ENCODE measurements at regions not wholly inside any gene's neighbourhood (a gene's known extent, or its start where the extent isn't known, plus 50 kb on each side); places are given as distances from the start of the nearest gene placed in this dataset.
A peak's percentile ranks its signal among the peaks of the same experiment; 100 is the strongest.

DNA sequence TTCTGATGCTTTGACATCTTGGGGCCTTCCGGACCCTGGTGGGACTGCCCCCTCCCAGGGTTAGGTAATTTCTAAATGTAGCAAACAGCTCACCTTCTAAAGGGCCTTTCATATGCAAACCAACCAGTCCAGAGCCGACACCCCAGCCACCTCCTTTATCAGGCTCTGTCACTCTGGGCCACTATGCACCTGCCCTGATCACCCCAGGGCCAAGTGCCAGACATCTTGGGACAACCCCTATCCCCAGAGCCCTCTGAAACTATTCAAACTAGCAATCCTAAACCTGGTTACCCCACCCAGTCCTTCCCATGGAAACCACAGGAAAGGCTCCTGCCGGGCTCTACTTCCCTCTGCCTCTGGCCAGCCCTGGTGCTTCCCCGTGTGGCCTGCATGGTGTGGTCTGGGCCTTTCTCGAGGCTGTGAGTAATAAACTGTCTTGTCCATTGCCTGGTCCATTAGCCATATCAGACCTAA lies 91.2 kb upstream of the TNRC6C start:
- no peak for DNase-seq

- no peak for DNase-seq
Measured at GRCh38 chr17:77867976-77868713, 90.4 kb upstream of the TNRC6C start.

GRCh38 chr17:77869041-77869599 lies 89.4 kb upstream of the TNRC6C start:
- DNase-seq, result no peak

GRCh38 chr17:77869665-77870132 lies 88.8 kb upstream of the TNRC6C start:
- DNase-seq, result peak in 1 of 2 donors; percentile 33

- no peak for DNase-seq
Measured at GRCh38 chr17:77872199-77872598, 86.3 kb upstream of the TNRC6C start.

DNA sequence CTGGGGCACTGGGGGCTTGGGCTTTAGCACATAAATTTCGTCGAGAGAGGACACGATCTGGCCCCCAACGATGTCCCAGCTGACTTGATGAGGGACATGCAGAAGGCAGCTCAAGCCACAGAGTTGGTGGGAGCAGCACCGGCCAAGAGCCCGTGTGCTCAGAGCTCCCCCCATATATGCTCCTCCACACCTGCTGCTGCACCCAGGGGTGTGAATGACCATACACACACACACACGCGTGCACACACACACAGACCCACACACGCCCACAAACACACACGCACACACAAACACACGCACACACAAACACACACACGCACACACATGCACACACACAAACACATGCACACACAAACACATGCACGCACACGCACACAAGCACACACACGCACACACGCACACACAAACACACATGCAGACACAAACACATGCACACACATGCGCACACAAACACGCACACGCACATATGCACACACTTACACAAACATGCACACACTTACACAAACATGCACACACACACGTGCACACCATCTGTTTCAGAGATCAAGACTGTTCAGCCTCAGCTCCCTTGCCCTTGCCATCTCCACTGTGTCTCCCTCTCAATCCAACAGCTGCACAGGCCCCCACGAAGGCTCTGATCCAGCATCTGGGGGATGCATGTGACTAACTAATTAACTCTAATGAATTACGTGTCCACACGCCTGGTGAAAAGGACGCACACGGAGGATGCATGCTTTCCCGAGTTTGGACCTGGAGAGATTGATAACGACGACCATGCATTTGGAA lies 85.6 kb upstream of the TNRC6C start:
- DNase-seq, result no peak

DNA sequence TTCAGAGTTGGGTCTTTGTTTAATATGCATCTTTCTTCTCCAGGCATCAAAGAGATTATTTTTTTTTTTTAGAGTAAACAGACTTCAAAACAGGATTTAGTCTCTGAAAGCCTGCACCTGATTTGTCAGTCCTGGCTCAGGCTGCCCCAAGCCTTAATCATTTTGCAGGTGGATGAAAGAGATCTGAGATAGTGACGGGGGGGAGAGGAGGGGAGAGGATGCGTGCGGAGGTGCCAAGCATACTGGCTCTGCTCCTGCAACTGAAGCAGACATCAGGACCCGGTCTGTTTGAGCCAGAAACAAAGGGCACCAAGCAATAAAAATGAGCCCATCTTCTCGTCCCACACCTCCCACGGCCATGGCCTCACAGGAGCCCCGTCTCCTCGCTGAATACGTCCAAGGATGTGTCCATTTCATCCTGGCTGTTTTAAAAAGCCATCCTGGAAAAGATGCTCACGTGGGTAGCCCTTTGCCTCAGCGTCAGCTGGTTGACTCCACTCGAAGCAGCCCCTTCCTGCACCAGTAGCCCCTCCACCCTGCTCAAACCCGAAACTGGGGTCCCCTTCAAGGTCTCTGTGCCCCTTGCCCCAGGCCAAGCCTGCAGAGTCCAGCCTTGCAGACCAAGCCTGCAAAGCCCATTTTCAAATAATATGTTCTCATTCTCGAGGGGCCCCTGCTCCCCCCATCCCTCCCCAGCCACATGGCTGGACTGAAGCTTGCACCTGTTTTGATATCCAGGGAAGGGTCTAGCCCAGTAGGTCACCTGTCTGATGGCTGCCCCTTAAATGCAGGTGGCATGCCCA lies 84.8 kb upstream of the TNRC6C start:
- no peak for DNase-seq

DNA sequence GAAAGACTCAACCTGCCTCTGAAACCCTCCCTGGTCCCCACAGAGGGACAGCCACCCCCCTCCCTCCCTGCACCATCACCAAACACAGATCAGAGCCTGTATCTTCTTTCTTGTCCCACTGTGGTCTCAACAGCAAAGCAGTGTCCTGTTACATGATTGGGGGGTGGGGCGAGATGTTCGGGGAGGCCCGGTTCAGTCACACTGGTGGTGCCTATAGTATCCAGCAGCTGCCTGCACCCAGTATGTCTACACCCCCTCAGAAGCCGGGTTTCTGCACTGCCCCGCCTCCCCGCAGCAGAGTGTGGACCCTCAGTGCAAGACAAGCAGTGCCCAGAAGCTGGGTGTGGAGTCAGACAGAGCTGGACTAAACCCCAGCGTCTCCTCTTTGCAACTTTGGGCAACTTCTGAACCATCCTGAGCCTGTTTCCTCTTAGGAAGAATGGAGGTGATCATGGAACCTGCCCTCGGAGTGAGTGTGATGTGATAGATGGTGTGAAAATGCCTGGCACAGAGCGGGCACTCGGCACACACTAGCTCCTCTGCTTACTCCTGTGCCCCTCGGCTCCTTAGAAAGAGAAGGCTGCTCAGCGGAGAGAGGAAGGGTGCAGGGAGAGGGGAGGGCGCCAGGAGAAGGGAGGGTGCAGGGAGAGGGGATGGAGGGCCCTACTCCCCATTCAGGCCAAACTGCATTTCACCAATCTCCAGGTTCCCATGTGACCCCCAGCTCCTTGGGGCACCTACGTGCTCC lies 84.0 kb upstream of the TNRC6C start:
- no peak for DNase-seq

GRCh38 chr17:77875051-77875780 lies 83.3 kb upstream of the TNRC6C start:
- no peak for DNase-seq

GRCh38 chr17:77875881-77876509 lies 82.5 kb upstream of the TNRC6C start:
- DNase-seq, result peak in 1 of 2 donors; percentile 33

DNA sequence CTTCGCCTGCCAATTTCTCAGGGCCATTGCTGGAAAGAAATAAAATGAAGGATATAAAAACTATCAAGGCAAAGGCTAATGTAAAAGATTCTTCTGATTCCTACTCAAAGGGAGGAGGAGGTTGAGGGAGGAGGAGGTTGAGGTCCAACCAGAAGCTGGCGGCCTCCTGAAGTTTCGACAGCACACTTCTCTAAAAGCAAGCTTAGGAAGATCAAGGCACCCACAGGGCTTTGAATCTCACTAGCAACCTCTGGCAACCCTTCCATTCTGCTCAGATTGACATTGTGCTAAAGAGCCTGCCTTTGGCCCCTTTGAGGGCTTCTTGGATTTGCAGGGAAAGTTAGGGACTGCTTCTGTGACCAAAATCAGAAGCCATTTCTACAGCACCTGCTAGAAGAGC lies 81.5 kb upstream of the TNRC6C start:
- DNase-seq, result no peak

DNA sequence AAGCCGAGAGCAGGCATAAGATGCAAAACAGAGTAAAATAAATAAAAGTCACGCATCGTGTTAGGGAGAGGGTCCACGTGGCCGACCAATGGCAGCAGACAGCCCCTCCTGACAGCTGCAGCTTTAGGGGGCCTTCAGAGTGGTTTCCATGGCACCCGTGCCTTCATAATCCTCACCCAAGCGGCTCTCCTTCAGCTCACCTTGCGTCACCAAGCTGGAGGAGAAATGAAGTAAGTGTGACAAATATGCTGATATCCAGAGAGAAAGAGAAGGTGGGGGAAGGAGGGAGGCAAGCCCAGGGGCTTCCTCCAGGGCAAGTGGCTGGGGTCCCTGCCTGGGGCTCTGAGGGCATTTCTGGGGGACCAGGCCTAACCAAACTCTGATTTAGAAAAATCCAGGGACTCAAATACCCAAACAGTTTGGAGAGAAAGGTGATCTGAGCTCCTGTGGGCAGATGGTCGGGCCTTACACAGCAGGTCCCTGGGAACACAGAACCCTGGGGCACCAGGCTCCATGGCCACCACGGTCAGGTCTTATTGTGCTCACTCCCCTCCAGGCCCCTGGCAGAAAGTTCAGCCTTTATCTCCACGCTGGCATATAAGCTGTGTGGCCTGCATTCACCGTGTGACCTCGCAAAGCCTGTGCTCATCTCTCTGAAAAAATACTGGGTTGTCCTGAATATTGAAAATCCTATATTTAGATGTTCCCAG lies 80.7 kb upstream of the TNRC6C start:
- DNase-seq, result no peak

DNA sequence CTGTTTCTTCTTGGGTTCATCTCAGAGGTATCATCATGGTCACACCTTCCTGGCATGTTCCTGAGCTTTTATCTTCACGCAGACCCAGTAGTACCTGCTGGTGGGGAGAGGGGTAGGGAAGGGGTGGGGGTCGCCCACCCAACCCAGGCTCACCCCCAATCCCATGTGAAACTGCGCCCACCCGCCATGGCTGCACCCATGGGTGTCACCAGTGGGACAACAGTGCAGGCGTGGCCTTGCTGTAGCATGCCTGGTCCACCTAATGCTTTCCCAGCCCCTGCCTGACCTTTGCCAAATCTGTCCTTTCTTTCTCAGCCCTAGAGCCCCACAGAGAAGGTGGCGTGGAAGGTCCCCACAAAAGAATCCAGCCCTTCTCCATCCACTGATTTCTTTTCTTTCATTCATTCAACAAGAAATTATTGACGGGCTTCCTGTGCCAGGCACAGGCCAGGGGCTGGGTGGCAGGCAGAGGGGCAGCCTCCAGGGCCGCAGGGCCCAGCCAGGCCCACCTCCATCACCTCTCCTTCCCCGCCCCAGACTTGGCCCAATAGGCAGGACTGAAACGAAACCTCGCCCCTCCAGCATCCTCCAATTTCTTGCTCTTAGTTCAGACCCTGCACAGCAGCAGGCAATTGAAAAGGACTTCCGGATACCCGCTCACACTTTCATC lies 79.1 kb upstream of the TNRC6C start:
- no peak for DNase-seq

- no peak for DNase-seq
Measured at GRCh38 chr17:77879896-77880280, 78.6 kb upstream of the TNRC6C start.

DNA sequence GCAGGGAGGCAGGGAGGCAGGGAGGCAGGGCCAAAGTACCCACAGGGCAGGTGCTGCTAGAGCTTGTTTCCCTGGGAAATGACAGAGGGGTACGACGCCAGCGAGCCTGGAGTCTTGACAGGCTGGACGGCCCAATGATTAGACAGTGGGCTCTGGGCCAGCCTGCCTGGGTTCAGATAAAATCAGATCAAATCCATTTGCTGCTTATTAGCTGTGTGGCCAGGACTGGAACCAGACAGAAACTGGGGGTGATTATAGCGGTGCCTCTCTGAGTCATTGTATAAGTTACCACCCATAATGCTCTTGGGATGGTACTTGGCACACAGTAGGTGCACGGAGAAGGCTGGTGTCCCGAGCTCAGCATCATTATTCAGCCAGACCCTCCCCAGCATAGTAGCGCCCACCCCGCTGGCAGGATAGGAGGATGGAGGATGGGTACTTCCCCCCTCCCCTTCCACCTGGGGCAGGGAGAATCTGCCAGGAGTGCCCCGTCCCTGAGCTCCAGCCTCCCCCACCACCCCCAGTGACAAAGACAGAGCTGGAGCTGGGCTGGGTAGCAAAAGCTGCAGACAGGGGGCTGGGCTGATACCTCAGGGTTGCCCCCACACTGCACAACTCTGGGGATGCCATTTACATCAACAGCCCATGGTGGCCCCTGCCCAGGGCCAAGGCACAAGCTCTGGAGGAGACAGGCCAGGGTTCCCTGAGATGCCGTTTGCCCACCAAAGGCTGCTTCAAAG lies 77.6 kb upstream of the TNRC6C start:
- DNase-seq, result no peak

DNA sequence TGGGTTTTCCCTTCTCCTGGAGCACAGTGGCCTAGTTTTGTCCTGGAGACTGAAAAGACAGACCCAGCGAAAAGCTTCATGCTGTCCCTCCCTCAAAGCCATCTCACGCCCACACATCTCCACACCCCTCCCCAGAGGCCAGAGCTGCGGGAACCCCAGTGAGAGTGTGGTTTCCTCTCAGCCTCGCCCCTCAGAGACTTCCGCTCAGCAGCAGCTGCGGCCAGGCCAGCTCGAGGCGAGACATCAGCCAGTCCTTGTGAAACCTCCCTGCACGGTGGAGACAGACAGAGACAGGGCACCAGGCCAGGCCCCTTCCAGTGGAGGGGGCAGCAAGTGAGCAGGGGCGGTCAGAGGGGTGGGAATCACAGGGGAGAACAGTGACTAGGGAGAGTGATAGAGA lies 77.0 kb upstream of the TNRC6C start:
- DNase-seq, result peak; percentile 58 to 85

- no peak for DNase-seq
Measured at GRCh38 chr17:77882040-77882439, 76.5 kb upstream of the TNRC6C start.

- DNase-seq, result peak; percentile 65 to 66
Measured at GRCh38 chr17:77882481-77883212, 75.9 kb upstream of the TNRC6C start.

Measured in bone marrow (tissue), 2 donors.